ENCODE measurements at regions not wholly inside any gene's neighbourhood (a gene's known extent, or its start where the extent isn't known, plus 50 kb on each side); places are given as distances from the start of the nearest gene placed in this dataset.

- no peaks in the 10 kb centered on the region for H3K36me3 ChIP-seq (ENCODE audit: control insufficient read depth in 2 of 2, insufficient read depth in 2 of 2, low read length in 1 of 2)
- H3K9ac ChIP-seq (ENCODE audit: control insufficient read depth, insufficient read depth, low read length), result no peak overlapping the region
- DNase-seq (ENCODE audit: low read depth, low spot score), result no peak
- TF ChIP-seq ZBTB40 (IDR thresholded peaks at IDR 0.05; ENCODE audit: borderline replicate concordance) (no peak), IRF4 (IDR thresholded peaks at IDR 0.05; ENCODE audit: low read depth, low read length) (no peak), CUX1 (IDR thresholded peaks at IDR 0.05; ENCODE audit: insufficient replicate concordance, low read depth, low read length) (no peak), HDAC2 (IDR thresholded peaks at IDR 0.05) (no peak), SRF (IDR thresholded peaks at IDR 0.05; ENCODE audit: low read depth in 2 of 2, low read length in 2 of 2) (no peak), USF2 (IDR thresholded peaks at IDR 0.05; ENCODE audit: borderline replicate concordance, low read depth, low read length) (no peak)
- ChIA-PET POLR2A (no interaction called here), SMC1A (ENCODE audit: uncharacterized antibody, unreplicated experiment) (no interaction called here), CTCF (no interaction called here), RAD21 (ENCODE audit: unreplicated experiment) (no interaction called here)
- H3K27ac ChIP-seq (ENCODE audit: control insufficient read depth, insufficient read depth), result no peak overlapping the region
- no peak overlapping the region for H3K4me2 ChIP-seq (ENCODE audit: control insufficient read depth, insufficient read depth)
- no peaks in the 10 kb centered on the region for H3K4me1 ChIP-seq (ENCODE audit: control insufficient read depth, insufficient read depth, low read length)
- FAIRE-seq, result no peak
- H3K27me3 ChIP-seq (replicated peaks in 1 of 2; ENCODE audit: control insufficient read depth in 2 of 2, insufficient read depth in 2 of 2, low read length in 1 of 2), result no peaks in the 10 kb centered on the region; a peak in 1 of 4 replicates
- in situ Hi-C loops (cut with MboI) (no loop called here), intact Hi-C loops (cut with micrococcal nuclease; ENCODE audit: unreplicated experiment) (no loop called here)
- WGBS (ENCODE audit: insufficient coverage, insufficient replicate concordance, low lambda C conversion rate, missing lambda C conversion rate), result 63% methylated on average over 11 of the region's 11 CpGs
- no peak for ATAC-seq
- H3K4me3 ChIP-seq, result no peak overlapping the region
- no peaks in the 10 kb centered on the region for H3K9me3 ChIP-seq (replicated peaks; ENCODE audit: control insufficient read depth, insufficient read depth, low read length)
- no TSS peak for BruUV-seq (replicated peaks)
- H4K20me1 ChIP-seq (ENCODE audit: control insufficient read depth, insufficient read depth), result no peaks in the 10 kb centered on the region
- H2AFZ ChIP-seq (ENCODE audit: control insufficient read depth, low read depth, low read length), result no peak overlapping the region
- no peaks in the 10 kb centered on the region for H3K79me2 ChIP-seq (ENCODE audit: control insufficient read depth, insufficient read depth, low read length)
Observed at GRCh38 chr7:101698964-101699363, 69.9 kb upstream of the MYL10 start.
